HEK293 (cell line): ENCODE measurements at regions not wholly inside any gene's neighbourhood (a gene's known extent, or its start where the extent isn't known, plus 50 kb on each side); places are given as distances from the start of the nearest gene placed in this dataset.

ENCODE experiments used
- CTCF ChIP-seq: fragments of 450-650 bp; formaldehyde crosslinking; IDR thresholded peaks from 2 replicates; pipeline ENCODE4 v1.5.1; 2016; ENCODE audit warnings: missing biosample characterization, missing genetic modification characterization
- REST ChIP-seq: fragments of 450-650 bp; formaldehyde crosslinking; IDR thresholded peaks from 2 replicates; pipeline ENCODE4 v1.5.1; 2016; ENCODE audit warnings: missing biosample characterization, missing genetic modification characterization
- ZBTB44 ChIP-seq: fragments of 450-650 bp; IDR thresholded peaks from 2 replicates; pipeline ENCODE4 v1.5.1; 2018; ENCODE audit warnings: missing biosample characterization, mild to moderate bottlenecking, missing genetic modification characterization
- ZBTB7A ChIP-seq: fragments of 450-650 bp; formaldehyde crosslinking; IDR thresholded peaks from 2 replicates; pipeline ENCODE4 v1.5.1; 2016; ENCODE audit warnings: low read depth, missing biosample characterization, missing genetic modification characterization
- ZNF133 ChIP-seq: fragments of 450-650 bp; formaldehyde crosslinking; IDR thresholded peaks from 2 replicates; pipeline ENCODE4 v1.5.1; 2016; ENCODE audit warnings: missing biosample characterization, missing genetic modification characterization
- ZNF138 ChIP-seq: fragments of 450-650 bp; formaldehyde crosslinking; IDR thresholded peaks from 2 replicates; pipeline ENCODE4 v1.5.1; 2016; ENCODE audit warnings: missing biosample characterization, missing genetic modification characterization, borderline replicate concordance
- ZNF266 ChIP-seq: fragments of 450-650 bp; formaldehyde crosslinking; IDR thresholded peaks from 2 replicates; pipeline ENCODE4 v1.5.1; 2016; ENCODE audit warnings: missing biosample characterization, missing genetic modification characterization, low read depth

- no peak for TF ChIP-seq CTCF
- no peak for TF ChIP-seq ZNF133 (tag by site-specific recombination)
- no peak for TF ChIP-seq ZBTB7A
- TF ChIP-seq ZNF266 (tag by site-specific recombination) = no peak
- TF ChIP-seq ZNF138 (tag by site-specific recombination) = no peak
- no peak for TF ChIP-seq ZBTB44 (tag by site-specific recombination)
- TF ChIP-seq REST (tag by site-specific recombination) = no peak
Measured at GRCh38 chr18:51630706-51631105, 433.2 kb upstream of the MEX3C start.
